NCI-H1930 (cell line): ENCODE measurements at regions not wholly inside any gene's neighbourhood (a gene's known extent, or its start where the extent isn't known, plus 50 kb on each side); places are given as distances from the start of the nearest gene placed in this dataset.

Source experiments
- DNase-seq, 2 experiments: peaks; one replicate each; lab custom pipeline; 2025; lab: John Stamatoyannopoulos, UW

DNA sequence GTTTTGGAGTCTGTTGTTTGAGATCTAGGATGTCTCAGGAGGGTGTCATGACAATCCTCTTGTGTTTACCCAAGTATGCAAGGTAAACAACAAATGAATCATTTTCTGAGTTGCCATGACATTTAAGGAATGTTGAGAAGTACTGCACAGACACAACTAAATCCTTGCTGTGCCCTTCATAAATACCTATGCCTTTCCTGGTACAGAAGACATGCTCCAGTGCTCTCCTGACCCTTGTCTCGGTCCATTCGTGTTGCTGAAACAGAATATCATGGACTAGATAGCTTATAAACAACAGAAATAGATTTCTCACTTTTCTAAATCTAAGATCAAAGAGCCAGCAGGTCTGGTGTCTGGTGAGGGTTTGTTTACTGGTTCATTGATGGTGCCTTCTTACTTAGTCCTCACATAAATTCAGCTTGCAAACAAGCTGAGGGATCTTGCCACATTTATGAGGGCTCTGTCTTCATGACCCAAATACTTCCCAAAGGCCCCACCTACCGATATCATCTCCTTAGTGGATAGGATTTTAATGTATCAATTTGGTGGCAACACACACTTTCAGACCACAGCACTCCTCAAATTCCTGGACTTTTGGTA, 341.8 kb upstream of the SEMA3A start:
- DNase-seq = no peak

DNA sequence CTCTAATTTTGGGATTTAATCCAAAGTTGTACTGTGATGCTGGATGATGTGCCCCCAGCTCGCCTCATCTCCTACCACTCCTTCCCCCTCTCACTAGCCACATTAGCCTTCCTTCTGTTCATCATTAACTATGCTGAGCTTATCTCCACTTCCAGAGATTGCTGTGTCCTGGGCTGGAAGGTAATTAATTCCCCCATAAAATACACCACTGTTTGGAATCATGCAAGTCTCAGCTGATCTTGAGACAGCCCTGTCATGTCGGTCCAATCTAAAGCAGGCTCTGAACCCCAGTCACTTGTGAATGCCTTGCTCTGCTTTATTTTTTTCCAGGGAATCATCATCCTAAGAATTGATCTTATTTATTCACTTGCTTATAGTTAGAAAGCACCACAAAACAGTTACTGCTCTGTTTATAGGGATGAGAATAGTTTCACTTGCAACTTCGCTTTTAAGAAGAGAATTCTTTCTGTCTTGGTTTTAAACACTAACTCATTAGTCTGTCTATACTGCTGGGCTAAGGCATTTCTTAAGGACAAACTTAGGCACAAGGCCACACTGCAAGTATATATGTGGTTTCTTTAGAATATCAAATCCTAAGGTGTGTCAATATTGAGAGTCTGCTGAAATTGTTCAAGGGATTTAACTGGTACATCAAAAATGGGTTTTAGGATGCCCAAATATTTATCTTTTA, 341.1 kb upstream of the SEMA3A start:
- DNase-seq = no peak

DNA sequence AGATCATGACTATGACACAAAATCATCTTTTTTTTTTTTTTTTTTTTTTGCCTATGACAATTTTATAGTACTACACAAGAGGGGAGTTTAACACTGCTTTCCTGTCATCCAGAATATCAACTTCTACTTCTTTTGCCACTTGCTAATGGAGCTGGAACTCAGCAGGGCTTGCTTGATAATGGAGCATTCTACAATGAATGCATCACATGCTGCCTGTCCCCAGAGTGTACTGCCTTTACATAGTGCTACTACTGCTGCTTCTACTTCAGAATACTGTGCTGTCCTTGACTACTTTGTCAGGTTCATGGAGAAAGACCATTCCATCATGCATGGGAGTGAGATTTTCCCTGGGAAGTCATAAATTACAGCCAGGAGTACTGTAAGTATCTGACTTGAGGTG, 338.6 kb upstream of the SEMA3A start:
- no peak for DNase-seq

DNA sequence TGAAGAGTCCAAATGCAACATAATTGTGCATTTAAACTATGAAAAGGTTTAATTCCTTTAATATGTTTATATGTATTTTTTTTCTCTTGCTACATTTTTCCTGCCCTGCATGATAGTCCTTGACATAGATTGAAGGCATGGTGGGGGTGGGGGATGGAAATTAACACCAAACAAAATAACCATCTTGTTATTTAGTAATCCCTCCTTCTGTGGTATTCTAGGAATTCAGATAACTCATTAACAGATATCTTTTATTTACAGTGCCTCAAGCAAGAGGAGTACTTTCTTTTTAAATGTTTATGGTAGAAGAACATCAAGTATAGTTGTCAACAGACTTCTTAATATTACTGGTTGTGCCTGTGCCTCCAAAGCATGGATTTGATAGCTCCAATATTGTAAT, 337.6 kb upstream of the SEMA3A start:
- DNase-seq = no peak

- peak in 1 of 2 experiments; percentile 37 for DNase-seq
Measured at GRCh38 chr7:84529480-84530205, 335.1 kb upstream of the SEMA3A start.

GRCh38 chr7:84528756-84529479, 334.3 kb upstream of the SEMA3A start:
- no peak for DNase-seq

DNA sequence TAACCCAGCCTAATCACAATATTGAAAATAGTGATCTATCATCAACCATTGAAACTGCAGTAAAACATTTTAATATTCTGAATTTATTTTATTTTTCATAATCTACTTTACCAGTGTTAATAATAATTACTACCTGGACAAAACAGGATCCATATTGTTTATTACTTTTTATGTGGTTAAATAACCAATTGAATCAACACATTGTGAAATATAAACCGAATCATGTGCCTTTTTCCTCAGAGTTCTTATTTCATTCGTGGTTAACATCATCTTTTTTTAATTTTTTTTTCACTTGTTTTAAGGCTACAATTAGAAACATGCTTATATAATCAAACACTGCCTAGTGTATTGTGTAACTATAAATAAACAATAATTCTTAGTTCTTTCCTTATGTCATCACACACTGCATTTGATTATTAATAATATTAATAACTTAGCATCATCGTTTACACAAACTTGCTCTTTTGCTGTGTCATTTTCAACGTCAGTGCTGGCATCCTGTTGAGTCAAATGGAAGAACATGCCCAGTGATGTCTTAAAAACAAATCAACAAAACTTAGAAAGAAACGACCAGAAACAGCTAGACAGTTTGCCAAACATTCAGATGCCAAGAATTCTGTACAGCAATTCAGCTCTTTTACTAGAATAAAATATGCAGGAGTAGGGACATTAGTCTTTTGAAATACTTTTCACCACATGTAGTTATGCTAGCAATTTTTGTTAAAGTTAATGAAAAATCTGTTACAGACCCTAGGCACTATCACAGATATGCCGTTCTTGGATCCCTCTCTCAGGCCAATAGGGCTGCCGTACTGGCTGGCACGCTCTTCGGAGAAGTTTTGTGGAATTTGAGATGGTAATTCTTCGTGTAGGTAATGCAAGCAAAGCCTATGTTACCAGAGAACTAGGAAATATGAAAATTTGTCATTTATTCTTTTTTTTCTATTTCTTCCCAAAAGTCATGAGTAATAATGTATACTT, 330.4 kb upstream of the SEMA3A start:
- DNase-seq = no peak

DNA sequence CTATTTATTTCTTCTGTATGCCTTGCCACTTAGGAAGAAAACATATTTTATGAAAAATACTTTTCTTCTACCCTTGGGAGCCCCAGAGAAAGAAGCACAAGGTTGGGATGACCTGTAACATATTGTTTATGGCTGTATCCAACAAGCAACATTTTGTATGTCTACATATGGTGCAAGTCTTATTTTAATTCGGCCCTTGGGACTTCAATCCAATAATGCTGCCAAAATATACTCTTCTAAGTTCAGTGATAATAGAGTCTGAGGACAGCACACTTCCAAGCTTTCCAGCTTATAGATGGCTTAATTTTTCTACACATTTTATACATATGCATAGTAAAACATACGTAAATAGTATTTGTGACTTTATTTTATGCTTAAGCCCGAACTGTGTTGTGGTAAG, 318.5 kb upstream of the SEMA3A start:
- DNase-seq = no peak

DNA sequence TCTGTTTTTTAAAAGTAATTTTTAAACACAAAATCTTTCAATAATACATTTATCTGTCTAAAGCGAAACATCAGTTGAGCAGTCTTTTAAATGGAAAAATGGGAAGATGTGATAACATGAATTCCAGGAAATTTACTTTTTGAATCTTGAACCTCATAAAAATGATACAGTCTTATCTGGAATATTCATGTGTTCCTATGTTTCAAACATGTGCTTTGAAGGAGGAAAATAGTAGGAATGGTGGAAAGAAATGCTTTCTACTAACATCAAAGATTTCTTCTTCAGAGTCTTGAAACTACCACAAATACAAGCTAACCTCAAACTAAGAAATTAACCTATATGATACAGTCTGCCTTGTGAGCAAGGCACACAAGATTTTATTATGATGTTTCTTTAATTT, 317.5 kb upstream of the SEMA3A start:
- DNase-seq = no peak

DNA sequence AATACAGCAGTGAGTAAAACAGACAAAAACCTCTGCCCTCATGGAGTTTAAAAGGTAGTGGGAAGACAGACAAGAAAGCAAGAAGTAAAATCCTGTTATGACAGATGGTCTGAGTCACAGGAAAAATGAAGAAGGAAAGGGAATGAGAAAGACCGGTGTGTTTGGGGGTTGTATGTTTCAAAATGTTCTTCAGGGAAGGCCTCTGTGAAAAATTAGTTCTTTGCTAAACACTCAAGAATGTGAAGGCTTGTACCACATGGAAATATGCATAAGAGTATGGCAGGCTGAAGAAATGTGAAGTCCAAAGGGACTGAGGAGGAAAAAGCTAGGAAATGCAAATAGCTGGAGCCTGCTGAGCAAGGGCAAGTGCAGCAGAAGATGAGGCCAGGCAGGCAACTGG, 315.9 kb upstream of the SEMA3A start:
- DNase-seq = no peak

DNA sequence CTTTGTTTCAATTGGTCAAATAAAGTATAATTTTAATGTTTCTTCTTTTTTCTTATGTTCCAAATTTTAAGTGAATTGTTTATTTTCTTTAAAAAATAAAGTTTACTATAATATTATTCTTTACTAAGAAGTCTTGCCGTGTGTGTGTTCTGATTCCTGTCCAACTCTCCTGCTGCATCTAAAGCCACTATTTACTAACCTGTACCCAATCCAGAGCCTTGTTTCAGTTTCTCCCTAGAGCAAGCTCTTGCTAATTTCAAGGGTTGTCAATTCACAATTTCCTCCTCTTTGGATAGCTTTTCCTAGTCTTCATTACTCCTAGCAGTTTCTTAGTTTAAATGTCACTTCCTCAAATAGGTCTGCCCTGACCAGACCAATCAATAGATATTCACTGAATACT, 314.9 kb upstream of the SEMA3A start:
- no peak for DNase-seq

DNA sequence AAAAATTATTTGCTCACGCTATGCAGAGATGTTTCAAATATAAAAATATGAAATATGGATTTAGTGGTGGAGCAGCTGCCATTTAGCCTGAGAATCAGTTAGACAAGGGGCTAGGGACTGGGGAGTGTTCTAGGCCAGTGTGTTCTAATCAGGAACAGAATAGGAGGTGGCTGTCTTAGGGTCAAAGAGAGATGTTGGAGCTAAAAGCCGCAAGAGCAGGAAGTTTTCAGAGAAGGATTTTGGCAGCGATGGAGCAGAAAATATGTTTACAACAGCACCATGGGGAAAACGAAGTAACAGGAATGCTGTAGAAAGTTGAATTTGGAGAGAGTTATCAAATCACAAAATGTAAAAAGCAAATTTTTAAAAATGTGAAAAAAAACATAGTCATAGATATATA, 314.0 kb upstream of the SEMA3A start:
- DNase-seq = no peak

GRCh38 chr7:84507529-84507928, 312.9 kb upstream of the SEMA3A start:
- no peak for DNase-seq

GRCh38 chr7:84506151-84506550, 311.6 kb upstream of the SEMA3A start:
- DNase-seq = no peak

- DNase-seq = no peak
Measured at GRCh38 chr7:84502239-84502638, 307.6 kb upstream of the SEMA3A start.

DNA sequence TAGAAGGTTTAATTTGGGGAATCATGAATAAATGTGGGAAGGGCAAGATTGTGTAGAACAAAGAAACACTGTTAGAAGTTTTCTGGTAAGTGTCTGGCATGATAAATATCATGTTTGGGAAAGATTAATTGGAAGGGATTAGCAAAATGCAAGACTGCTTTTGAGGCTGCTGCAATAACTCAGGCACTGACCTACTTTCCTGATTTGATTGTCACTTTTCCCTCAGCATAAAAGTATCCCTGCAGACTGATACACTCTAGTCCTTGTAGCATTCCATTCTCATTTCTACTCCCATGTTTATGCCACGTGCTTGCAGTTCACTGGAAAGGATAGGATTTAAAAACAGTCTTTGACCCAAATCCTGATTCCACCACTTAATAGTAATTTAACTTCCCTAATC, 303.3 kb upstream of the SEMA3A start:
- DNase-seq = no peak

GRCh38 chr7:84495128-84495527, 300.5 kb upstream of the SEMA3A start:
- DNase-seq = no peak

DNA sequence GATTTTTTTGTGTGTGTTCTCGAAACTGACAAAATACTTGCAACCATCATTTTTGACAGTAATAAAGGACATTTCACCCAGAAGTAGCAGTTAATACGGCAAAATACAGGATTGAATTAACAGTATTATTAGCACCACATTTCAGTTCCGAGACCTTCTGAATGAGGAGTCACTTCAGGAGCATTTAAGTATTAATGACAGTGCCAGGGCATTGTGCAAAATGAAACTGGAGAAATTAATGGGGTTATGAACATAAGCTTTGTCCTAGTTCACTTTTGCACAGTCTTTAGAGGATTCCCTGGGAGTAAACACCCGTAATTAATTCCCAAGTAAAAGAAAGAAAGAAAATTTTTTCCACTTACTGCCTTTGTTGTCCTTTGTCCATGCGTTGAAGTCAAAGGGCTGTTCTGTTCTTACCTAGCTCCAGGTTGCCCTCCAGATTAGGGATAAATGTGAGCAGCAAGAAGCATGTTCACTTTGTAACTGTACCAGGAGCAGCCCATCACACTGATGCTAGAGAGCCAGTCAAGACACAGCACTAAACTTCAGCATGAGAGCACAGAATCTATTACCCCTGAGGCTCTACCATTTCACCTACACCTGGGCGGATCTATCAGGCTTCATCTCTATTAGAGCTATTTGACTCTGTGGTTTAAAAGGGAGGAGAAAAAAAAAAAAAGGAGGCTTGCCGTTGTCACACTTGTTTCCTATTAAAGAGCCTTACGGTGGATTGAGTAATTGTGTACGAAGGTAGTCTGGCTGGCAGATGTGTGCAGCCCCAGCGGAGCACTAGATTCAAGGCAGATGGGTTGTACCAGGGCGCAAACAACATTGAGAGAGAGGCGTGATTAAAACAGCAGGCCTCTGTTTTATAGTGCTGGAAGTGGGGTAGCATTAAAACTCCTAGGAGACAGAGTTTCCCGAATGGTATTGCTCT, 297.8 kb upstream of the SEMA3A start:
- DNase-seq = peak; percentile 77 to 86

DNA sequence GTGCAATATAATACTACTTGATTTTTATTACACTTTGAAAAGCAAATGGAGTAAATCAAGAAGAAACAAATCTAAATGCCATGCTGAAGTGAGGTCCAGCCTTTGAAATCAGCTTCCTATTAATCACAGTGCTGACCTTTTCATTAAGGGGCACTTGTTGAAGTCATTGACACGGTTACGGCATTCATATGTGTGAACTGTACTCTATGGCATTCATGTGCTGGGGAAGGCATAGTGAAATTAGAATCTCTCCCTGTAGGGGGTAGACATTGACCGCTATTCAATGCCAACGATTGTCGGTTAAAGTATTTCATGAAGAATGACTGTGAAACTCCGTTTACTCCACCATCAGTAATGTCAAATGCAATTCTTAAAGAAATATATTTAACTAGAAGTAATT, 296.1 kb upstream of the SEMA3A start:
- DNase-seq = peak; percentile 30 to 68

DNA sequence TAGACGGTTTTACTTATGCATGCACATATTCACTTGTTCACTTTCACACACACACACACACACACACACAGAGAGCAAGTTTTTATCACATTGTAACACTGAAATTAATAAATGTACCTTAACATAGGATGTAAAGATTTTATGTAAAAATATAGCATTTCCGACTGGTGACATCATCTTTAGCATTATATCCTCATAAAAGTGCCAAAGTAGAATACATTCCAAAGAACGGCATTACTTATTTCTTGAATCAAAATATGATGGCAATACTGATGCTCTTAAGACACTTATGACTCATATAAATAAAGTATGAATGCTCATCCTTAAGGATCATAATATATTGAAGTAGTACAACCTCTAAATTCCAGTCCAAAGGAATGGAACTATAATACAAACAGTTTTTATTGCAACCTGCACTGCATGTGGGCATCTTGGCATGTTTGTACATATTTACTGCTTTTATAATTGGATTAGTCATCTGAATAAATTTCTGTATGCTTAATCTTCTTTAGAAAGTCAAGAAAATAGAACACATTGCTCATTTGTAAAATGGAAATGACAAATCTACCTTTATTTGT, 290.0 kb upstream of the SEMA3A start:
- no peak for DNase-seq
